PC-3 (cell line): ENCODE measurements at regions not wholly inside any gene's neighbourhood (a gene's known extent, or its start where the extent isn't known, plus 50 kb on each side); places are given as distances from the start of the nearest gene placed in this dataset.
"Not testable (repeated sequence)": the region's sequence is repeated elsewhere in the genome, so short reads cannot be mapped to it uniquely, and the experiment has no call there.

ENCODE experiments used
- ATAC-seq: fragments of 200-7000 bp; cut with Tn5 transposase; 2 replicates; pipeline ENCODE4 v1.9.1; 2020; ENCODE audit warnings: mild to moderate bottlenecking, moderate library complexity
- BruUV-seq: library from RNA; stranded (reverse); fragments of 400-500 nt; replicated peaks from 2 replicates; lab custom pipeline; 2021; lab: Mats Ljungman, UMichigan
- CTCF ChIA-PET: fragments of 300-600 bp; sonication (Branson Sonifier 250); formaldehyde crosslinking; loops from one replicate; lab custom pipeline; 2022; ENCODE audit warnings: antibody characterized with exemption; lab: Charles Lee
- POLR2A ChIA-PET: fragments of 300-600 bp; sonication (Branson Sonifier 250); formaldehyde crosslinking; loops from one replicate; lab custom pipeline; 2022; ENCODE audit warnings: antibody characterized with exemption; ENCODE audit not compliant: unreplicated experiment; lab: Charles Lee
- DNase-seq: peaks from one replicate; pipeline ENCODE4 v3.0.0-alpha.2; 2015
- H2AFZ ChIP-seq: fragments of 300-600 bp; sonication (generic); 2 replicates; pipeline ENCODE4 v1.6.0; 2016; ENCODE audit warnings: antibody characterized with exemption, low read length
- H3F3A ChIP-seq: fragments of 300-600 bp; sonication (generic); one replicate; pipeline ENCODE4 v1.6.0; 2017; ENCODE audit warnings: antibody characterized with exemption, low read length, control low read depth, mild to moderate bottlenecking; ENCODE audit not compliant: unreplicated experiment
- H3K27ac ChIP-seq: fragments of 300-600 bp; sonication (generic); 2 replicates; pipeline ENCODE4 v1.5.1; 2016; ENCODE audit warnings: mild to moderate bottlenecking, low read length
- H3K27me3 ChIP-seq: fragments of 300-600 bp; sonication (generic); 2 replicates; pipeline ENCODE4 v1.6.1; 2016; ENCODE audit warnings: low read length, mixed read lengths
- H3K36me3 ChIP-seq: fragments of 300-600 bp; sonication (generic); 2 replicates; pipeline ENCODE4 v1.6.1; 2016; ENCODE audit warnings: low read depth, mixed run types, low read length, mixed read lengths
- H3K4me1 ChIP-seq: fragments of 300-600 bp; sonication (generic); 2 replicates; pipeline ENCODE4 v1.5.1; 2016; ENCODE audit warnings: low read length; ENCODE audit not compliant: insufficient read depth
- H3K4me2 ChIP-seq: fragments of 300-600 bp; sonication (generic); 2 replicates; pipeline ENCODE4 v1.6.0; 2016; ENCODE audit warnings: low read length
- H3K4me3 ChIP-seq: fragments of 300-600 bp; sonication (generic); 2 replicates; pipeline ENCODE4 v1.5.1; 2016; ENCODE audit warnings: mild to moderate bottlenecking, low read length, mixed read lengths
- H3K79me2 ChIP-seq: fragments of 300-600 bp; sonication (generic); 2 replicates; pipeline ENCODE4 v1.6.1; 2017; ENCODE audit warnings: low read length, mixed read lengths
- H3K9ac ChIP-seq: fragments of 300-600 bp; sonication (generic); 2 replicates; pipeline ENCODE4 v1.6.0; 2016; ENCODE audit warnings: mild to moderate bottlenecking, low read length
- H3K9me2 ChIP-seq: fragments of 300-600 bp; sonication (generic); replicated peaks from 2 replicates; pipeline ENCODE4 v1.6.1; 2016; ENCODE audit warnings: mixed run types, low read length, mixed read lengths
- H3K9me3 ChIP-seq: fragments of 300-600 bp; sonication (generic); 2 replicates; pipeline ENCODE4 v1.6.1; 2016; ENCODE audit warnings: low read length, mixed read lengths
- H4K20me1 ChIP-seq: fragments of 300-600 bp; sonication (generic); 2 replicates; pipeline ENCODE4 v1.6.1; 2016; ENCODE audit warnings: low read length, mixed read lengths
- EZH2 ChIP-seq: fragments of 300-600 bp; sonication (generic); IDR thresholded peaks from one replicate; pipeline ENCODE4 v1.6.1; 2017; ENCODE audit warnings: antibody characterized with exemption, mild to moderate bottlenecking, low read length; ENCODE audit not compliant: unreplicated experiment
- EZH2phosphoT487 ChIP-seq: fragments of 300-600 bp; sonication (generic); IDR thresholded peaks from 2 replicates; pipeline ENCODE4 v1.6.1; 2018; ENCODE audit warnings: mild to moderate bottlenecking, antibody characterized with exemption, low read length, borderline replicate concordance
- intact Hi-C: fragments of 100-400 bp; cut with micrococcal nuclease; formaldehyde crosslinking; loops from 2 replicates; pipeline ENCODE4 v1.9.0; 2023
- TF ChIP-seq, protein P1 (sequence below): fragments of 300-600 bp; sonication (generic); conservative IDR thresholded peaks from 2 replicates; pipeline ENCODE4 v1.5.1; 2017; ENCODE audit warnings: antibody characterized with exemption, low read depth, mild to moderate bottlenecking, low read length

DNA sequence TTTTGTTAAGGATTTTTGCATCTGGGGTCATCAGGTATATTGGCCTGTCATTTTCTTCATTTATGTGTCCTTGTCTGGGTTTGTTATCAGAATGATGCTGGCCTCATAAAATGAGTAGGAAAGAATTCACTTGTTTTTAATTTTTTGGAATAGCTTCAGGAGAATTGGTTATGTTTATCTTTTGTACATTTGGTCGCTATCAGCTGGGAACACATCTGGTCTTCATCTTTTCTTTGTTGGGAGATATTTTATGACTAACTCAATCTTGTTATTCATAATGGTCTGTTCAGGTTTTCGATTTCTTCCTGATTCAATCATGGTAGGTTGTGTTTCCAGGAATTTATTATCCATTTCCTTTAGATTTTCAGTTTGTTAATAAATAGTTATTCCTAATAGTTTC, 207.5 kb upstream of the ASCC3 start:
- 0 out of 2 replicates have a peak, but pooled peaks cover 4% of the 10 kb centered on the region for H3K9me3 ChIP-seq
- CTCF ChIA-PET, result no interaction called here

DNA sequence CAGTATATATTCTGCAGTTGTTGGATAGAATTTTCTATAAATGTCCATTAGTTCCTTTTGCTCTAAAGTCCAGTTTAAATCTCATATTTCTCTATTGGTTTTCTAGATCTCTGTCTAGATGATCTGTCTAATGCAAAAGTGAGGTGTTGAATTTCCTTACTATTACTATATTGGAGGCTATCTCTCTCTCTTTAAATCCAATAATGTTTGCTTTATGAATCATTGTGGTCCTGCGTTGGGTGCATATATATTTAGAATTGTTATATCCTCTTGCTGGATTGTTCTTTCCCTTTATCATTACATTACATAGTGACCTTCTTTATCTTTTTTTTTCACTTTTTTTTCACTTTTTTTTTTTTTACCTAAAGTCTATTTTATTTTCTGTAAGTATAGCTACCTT, 208.5 kb upstream of the ASCC3 start:
- Histone ChIP-seq H3K9ac (no peak overlapping the region), H3K36me3 (peaks cover 5% of the 10 kb centered on the region; the same call in 1 of the 2 replicates), H3K4me1 (peaks cover 31% of the 10 kb centered on the region), H2AFZ (no peak overlapping the region), H3K27me3 (no peaks in the 10 kb centered on the region), H4K20me1 (no peaks in the 10 kb centered on the region), H3K4me3 (no peak overlapping the region), H3K9me2 (no peaks in the 10 kb centered on the region), H3K4me2 (no peak overlapping the region), H3K9me3 (0 out of 2 replicates have a peak, but pooled peaks cover 4% of the 10 kb centered on the region), H3K27ac (peak overlapping the region; percentile 62), H3K79me2 (no peaks in the 10 kb centered on the region), H3F3A (no peaks in the 10 kb centered on the region)
- DNase-seq (peak; percentile 62), ATAC-seq (peak; percentile 54)
- intact Hi-C loops, result loop anchor here (10.0 kb wide), 2 partner anchors 215 to 285 kb away; no protein-coding TSS in a partner anchor
- CTCF ChIA-PET, result no interaction called here
- BruUV-seq, result no TSS peak
- POLR2A ChIA-PET, result no interaction called here
- TF ChIP-seq EZH2, result no peak
- no peak for TF ChIP-seq EZH2phosphoT487
- TF ChIP-seq, protein P1, sequence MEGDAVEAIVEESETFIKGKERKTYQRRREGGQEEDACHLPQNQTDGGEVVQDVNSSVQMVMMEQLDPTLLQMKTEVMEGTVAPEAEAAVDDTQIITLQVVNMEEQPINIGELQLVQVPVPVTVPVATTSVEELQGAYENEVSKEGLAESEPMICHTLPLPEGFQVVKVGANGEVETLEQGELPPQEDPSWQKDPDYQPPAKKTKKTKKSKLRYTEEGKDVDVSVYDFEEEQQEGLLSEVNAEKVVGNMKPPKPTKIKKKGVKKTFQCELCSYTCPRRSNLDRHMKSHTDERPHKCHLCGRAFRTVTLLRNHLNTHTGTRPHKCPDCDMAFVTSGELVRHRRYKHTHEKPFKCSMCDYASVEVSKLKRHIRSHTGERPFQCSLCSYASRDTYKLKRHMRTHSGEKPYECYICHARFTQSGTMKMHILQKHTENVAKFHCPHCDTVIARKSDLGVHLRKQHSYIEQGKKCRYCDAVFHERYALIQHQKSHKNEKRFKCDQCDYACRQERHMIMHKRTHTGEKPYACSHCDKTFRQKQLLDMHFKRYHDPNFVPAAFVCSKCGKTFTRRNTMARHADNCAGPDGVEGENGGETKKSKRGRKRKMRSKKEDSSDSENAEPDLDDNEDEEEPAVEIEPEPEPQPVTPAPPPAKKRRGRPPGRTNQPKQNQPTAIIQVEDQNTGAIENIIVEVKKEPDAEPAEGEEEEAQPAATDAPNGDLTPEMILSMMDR, result no peak

More for the DNA sequence above, 207.5 kb upstream of the ASCC3 start:
- peaks cover 40% of the 10 kb centered on the region for H3K4me1 ChIP-seq
- intact Hi-C loops, result loop anchor here (10.0 kb wide), 2 partner anchors 214 to 284 kb away; no protein-coding TSS in a partner anchor
- no peaks in the 10 kb centered on the region for H4K20me1 ChIP-seq
- H3K4me2 ChIP-seq, result no peak overlapping the region
- peaks cover 7% of the 10 kb centered on the region for H3F3A ChIP-seq
- H3K27me3 ChIP-seq, result no peaks in the 10 kb centered on the region
- H3K79me2 ChIP-seq, result no peaks in the 10 kb centered on the region
- ATAC-seq (no peak), DNase-seq (no peak)
- BruUV-seq, result no TSS peak
- TF ChIP-seq EZH2phosphoT487 (no peak), EZH2 (no peak)
- TF ChIP-seq, protein P1, result no peak
- no peaks in the 10 kb centered on the region for H3K9me2 ChIP-seq
- H3K36me3 ChIP-seq, result peaks cover 5% of the 10 kb centered on the region; the same call in 1 of the 2 replicates
- H2AFZ ChIP-seq, result no peak overlapping the region
- no peak overlapping the region for H3K27ac ChIP-seq
- H3K9ac ChIP-seq, result no peak overlapping the region
- POLR2A ChIA-PET, result no interaction called here
- H3K4me3 ChIP-seq, result no peak overlapping the region

GRCh38 chr6:101090281-101090680, 209.2 kb upstream of the ASCC3 start:
- no peak overlapping the region for H3K4me3 ChIP-seq
- no peaks in the 10 kb centered on the region for H3K27me3 ChIP-seq
- BruUV-seq, result no TSS peak
- no peak overlapping the region for H3K4me2 ChIP-seq
- peaks cover 5% of the 10 kb centered on the region; the same call in 1 of the 2 replicates for H3K36me3 ChIP-seq
- H3K9me3 ChIP-seq, result 0 out of 2 replicates have a peak, but pooled peaks cover 4% of the 10 kb centered on the region
- H4K20me1 ChIP-seq, result no peaks in the 10 kb centered on the region
- H3K27ac ChIP-seq, result peak overlapping the region; percentile 62
- peak; percentile 22 for DNase-seq
- no peak for TF ChIP-seq EZH2phosphoT487
- TF ChIP-seq, protein P1, result no peak
- CTCF ChIA-PET, result no interaction called here
- H3K9ac ChIP-seq, result no peak overlapping the region
- H2AFZ ChIP-seq, result no peak overlapping the region
- peaks cover 25% of the 10 kb centered on the region for H3K4me1 ChIP-seq
- intact Hi-C loops, result no loop called here
- ATAC-seq, result no peak
- H3K79me2 ChIP-seq, result no peaks in the 10 kb centered on the region
- no peaks in the 10 kb centered on the region for H3K9me2 ChIP-seq
- no peaks in the 10 kb centered on the region for H3F3A ChIP-seq
- POLR2A ChIA-PET, result no interaction called here

DNA sequence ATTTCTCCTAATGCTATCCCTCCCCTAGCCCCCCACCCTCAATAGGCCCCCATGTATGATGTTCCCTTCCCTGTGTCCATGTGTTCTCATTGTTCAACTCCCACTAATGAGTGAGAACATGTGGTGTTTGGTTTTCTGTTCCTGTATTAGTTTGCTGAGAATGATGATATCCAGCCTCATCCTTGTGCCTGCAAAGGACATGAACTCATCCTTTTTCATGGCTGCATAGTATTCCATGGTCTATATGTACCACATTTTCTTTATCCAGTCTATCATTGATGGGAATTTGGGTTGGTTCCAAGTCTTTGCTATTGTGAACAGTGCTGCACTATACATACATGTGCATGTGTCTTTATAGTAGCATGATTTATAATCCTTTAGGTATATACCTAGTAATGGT, 217.5 kb upstream of the ASCC3 start:
- H3K9me2 ChIP-seq, result not testable (repeated sequence)

More for the DNA sequence above, 217.5 kb upstream of the ASCC3 start:
- H3K9me3 ChIP-seq, DNase-seq, ATAC-seq, H3F3A ChIP-seq, H3K36me3 ChIP-seq, H3K4me3 ChIP-seq, intact Hi-C loops, H2AFZ ChIP-seq, H4K20me1 ChIP-seq, H3K79me2 ChIP-seq, CTCF ChIA-PET, H3K27me3 ChIP-seq, H3K27ac ChIP-seq, BruUV-seq, H3K4me2 ChIP-seq, H3K9ac ChIP-seq, POLR2A ChIA-PET, H3K4me1 ChIP-seq: not testable (repeated sequence)
